GM03348 (cell line): ENCODE measurements at regions not wholly inside any gene's neighbourhood (a gene's known extent, or its start where the extent isn't known, plus 50 kb on each side); places are given as distances from the start of the nearest gene placed in this dataset.
A peak's percentile ranks its signal among the peaks of the same experiment; 100 is the strongest.
"Not testable (repeated sequence)": the region's sequence is repeated elsewhere in the genome, so short reads cannot be mapped to it uniquely, and the experiment has no call there.

Experiments
- DNase-seq: peaks from one replicate; pipeline ENCODE4 v3.0.0; 2012; ENCODE audit warnings: low spot score

GRCh38 chr21:27768046-27768637 lies 801.3 kb upstream of the ADAMTS5 start:
- DNase-seq, result not testable (repeated sequence)

GRCh38 chr21:27764056-27764455 lies 797.2 kb upstream of the ADAMTS5 start:
- no peak for DNase-seq

GRCh38 chr21:27761623-27762022 lies 794.7 kb upstream of the ADAMTS5 start:
- no peak for DNase-seq

- DNase-seq, result no peak
These were observed 792.9 kb upstream of the ADAMTS5 start for GRCh38 chr21:27759820-27760219.

- DNase-seq, result peak; percentile 9
These were observed 792.3 kb upstream of the ADAMTS5 start for GRCh38 chr21:27759091-27759659.

- DNase-seq, result no peak
These were observed 789.3 kb upstream of the ADAMTS5 start for GRCh38 chr21:27756191-27756590.

- no peak for DNase-seq
These were observed 777.2 kb upstream of the ADAMTS5 start for GRCh38 chr21:27743971-27744564.

GRCh38 chr21:27741736-27742135 lies 774.8 kb upstream of the ADAMTS5 start:
- DNase-seq, result no peak

- no peak for DNase-seq
These were observed 773.2 kb upstream of the ADAMTS5 start for GRCh38 chr21:27740084-27740483.

- no peak for DNase-seq
These were observed 772.3 kb upstream of the ADAMTS5 start for GRCh38 chr21:27739187-27739586.

- DNase-seq, result no peak
These were observed 768.8 kb upstream of the ADAMTS5 start for GRCh38 chr21:27735699-27736098.

GRCh38 chr21:27734146-27734545 lies 767.3 kb upstream of the ADAMTS5 start:
- no peak for DNase-seq

GRCh38 chr21:27725916-27726315 lies 759.0 kb upstream of the ADAMTS5 start:
- no peak for DNase-seq

- DNase-seq, result no peak
These were observed 755.2 kb upstream of the ADAMTS5 start for GRCh38 chr21:27722095-27722494.

- DNase-seq, result no peak
These were observed 754.8 kb upstream of the ADAMTS5 start for GRCh38 chr21:27721675-27722074.

- no peak for DNase-seq
These were observed 752.3 kb upstream of the ADAMTS5 start for GRCh38 chr21:27719226-27719625.

- DNase-seq, result no peak
These were observed 748.2 kb upstream of the ADAMTS5 start for GRCh38 chr21:27715131-27715530.

GRCh38 chr21:27713154-27714109 lies 746.5 kb upstream of the ADAMTS5 start:
- DNase-seq, result no peak

- DNase-seq, result no peak
These were observed 737.8 kb upstream of the ADAMTS5 start for GRCh38 chr21:27704567-27705166.

GRCh38 chr21:27703791-27704190 lies 736.9 kb upstream of the ADAMTS5 start:
- DNase-seq, result peak; percentile 50

- peak; percentile 78 for DNase-seq
These were observed 734.2 kb upstream of the ADAMTS5 start for GRCh38 chr21:27700974-27701614.

GRCh38 chr21:27695246-27695645 lies 728.4 kb upstream of the ADAMTS5 start:
- no peak for DNase-seq
